ENCODE measurements at regions not wholly inside any gene's neighbourhood (a gene's known extent, or its start where the extent isn't known, plus 50 kb on each side); places are given as distances from the start of the nearest gene placed in this dataset.

DNA sequence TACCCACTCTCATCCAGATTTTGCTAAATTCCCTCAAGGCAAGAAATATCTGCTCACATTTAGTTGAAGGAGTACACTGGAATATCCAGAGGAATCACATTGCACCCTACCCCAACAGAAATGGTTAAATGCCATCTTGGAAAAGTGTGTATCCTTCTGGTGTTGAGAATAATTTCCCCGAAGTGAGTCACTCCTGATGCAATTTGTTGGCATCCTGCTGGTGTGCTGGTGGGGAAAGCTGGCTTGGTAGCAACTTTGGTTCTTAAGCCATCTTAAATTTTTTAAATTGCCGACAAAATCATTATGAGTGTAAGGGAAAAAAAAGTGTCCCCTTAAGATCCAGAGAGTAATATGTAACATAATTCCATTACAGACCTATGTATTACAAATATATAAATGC, 337.3 kb upstream of the DACH1 start:
- TF ChIP-seq EZH2phosphoT487 (IDR thresholded peaks at IDR 0.05; ENCODE audit: low read length): no peak
- no peak for TF ChIP-seq CTCF (IDR thresholded peaks at IDR 0.05; ENCODE audit: low read length)
